Gastrocnemius medialis (tissue), 4 donors: ENCODE measurements at regions not wholly inside any gene's neighbourhood (a gene's known extent, or its start where the extent isn't known, plus 50 kb on each side); places are given as distances from the start of the nearest gene placed in this dataset.

Experiments used
- CTCF ChIP-seq, 5 experiments: fragments of 450-650 bp in 3 of 5; fragments of 200-600 bp in 2 of 5; sonication (generic) in 2 of 5; IDR thresholded peaks in 4 of 5; conservative IDR thresholded peaks in 1 of 5; 1 replicate in 4 of 5; 2 replicates in 1 of 5; pipeline ENCODE4 v1.5.1; 2016 to 2019; ENCODE audit warnings: antibody characterized with exemption in 5 of 5, mild to moderate bottlenecking in 3 of 5, moderate library complexity in 3 of 5
- POLR2A ChIP-seq, 2 donors: fragments of 450-650 bp; IDR thresholded peaks; one replicate each; pipeline ENCODE4 v1.6.1; 2017; ENCODE audit warnings: antibody characterized with exemption in 2 of 2, mild to moderate bottlenecking in 2 of 2, moderate library complexity in 2 of 2

DNA sequence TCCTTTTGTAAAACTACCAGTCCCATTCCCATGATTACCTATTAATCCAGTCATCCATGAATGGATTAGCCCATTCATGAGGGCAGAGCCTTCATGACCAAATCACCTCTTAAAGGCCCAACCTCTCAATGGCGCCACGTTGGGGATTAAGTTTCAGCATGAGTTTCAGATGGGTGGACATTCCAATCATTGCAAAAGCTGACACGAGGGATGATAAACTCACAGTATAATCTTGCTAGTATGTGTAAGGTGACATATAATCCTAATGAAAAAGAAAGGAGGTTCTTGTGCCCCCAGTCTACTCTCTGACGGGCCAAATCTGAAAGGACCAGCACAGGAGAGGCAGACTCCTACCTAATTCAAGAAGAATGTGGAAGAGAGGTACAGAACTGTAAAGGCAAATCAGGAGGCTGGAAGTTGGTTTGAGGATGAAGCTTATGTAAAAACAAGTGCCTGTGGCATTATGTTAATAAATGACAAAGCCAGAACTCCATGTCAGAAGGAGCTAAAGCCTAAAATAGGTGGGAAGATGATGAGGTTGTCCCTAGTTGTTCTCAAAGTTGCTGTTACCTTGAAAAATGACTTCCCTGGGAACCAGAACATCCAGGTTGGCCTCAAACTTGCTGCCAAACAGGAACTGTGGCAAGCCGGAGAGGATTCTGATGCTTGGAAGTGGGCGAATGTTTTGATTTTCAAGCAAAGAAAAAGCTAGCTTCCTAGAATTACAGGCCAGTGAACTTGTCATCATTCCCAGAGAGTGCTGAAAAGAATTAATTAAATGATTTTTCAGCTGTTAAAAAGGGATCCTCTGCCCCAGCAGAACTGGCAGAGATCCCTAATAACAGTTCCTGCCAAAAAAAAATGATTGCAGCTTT is 106.5 kb upstream of the TIAM2 start:
- TF ChIP-seq CTCF (IDR thresholded peaks at IDR 0.05 in 4 of 5, conservative IDR thresholded peaks at IDR 0.05 in 1 of 5) (no peak), POLR2A (IDR thresholded peaks at IDR 0.05) (no peak)
